GM13976 (cell line): ENCODE measurements at regions not wholly inside any gene's neighbourhood (a gene's known extent, or its start where the extent isn't known, plus 50 kb on each side); places are given as distances from the start of the nearest gene placed in this dataset.
A peak's percentile ranks its signal among the peaks of the same experiment; 100 is the strongest.

Experiments
- DNase-seq: peaks from one replicate; pipeline ENCODE4 v3.0.0; 2012; ENCODE audit warnings: low spot score
- CTCF ChIP-seq: IDR thresholded peaks from 2 replicates; pipeline ENCODE4 v1.5.1; 2012; ENCODE audit warnings: borderline replicate concordance, mild to moderate bottlenecking; ENCODE audit not compliant: insufficient read depth; ENCODE audit errors: extremely low read depth, missing control alignments, control extremely low read depth
- in situ Hi-C: fragments of 300-500 bp; cut with MboI; formaldehyde crosslinking; loops from one replicate; pipeline ENCODE4 v1.12.0; 2022; ENCODE audit warnings: low sequenced_read_pairs, mixed read lengths, inconsistent platforms; ENCODE audit not compliant: unreplicated experiment

DNA sequence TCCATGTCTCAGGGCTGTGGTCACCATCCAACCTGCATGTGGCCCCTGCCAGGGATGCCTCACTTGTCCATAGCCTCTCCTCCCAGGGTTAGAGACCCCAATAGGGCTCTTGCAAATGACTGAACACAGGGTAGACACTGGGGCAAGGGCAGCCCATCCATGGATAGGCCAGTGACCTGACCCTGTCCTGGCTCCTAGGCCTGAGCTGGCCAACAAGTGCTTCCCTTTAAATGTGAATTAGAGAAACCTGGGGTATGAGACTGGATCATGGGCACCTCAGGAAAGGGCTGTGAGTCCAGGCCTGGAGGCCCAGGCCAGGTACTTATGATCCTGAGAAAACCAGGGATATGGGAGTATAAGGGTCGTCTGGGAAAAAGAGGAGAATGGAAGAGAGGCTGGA, 64.5 kb downstream of the COPS8 start:
- in situ Hi-C loops, result no loop called here
- no peak for DNase-seq
- TF ChIP-seq CTCF, result no peak

DNA sequence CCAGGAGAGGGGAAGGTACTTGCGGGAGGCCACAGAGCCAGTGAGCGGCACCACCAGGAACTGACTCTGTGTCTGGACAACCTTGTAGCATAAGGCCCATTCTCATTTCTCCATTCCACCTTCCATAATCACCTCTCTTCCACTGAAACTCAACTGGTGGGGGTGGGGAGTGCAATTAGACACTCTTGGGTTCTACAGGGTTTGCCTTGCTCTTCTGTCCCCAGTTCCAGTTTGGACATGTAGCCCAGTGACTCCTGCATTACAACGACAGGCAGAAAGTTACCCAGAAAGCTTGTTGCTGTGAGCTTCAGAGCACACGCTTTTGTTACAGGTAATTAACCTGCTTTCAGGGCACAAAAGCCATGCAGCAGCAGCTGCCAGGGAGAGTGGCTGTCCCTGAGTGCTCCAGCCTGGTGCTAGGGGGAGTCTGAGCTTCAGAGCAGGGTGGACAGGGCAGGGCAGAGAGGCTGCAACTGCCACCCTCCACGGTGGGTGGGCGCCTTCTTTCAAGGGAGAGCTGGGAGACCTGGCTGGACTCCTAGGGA, 65.2 kb downstream of the COPS8 start:
- no peak for TF ChIP-seq CTCF
- no peak for DNase-seq
- in situ Hi-C loops, result no loop called here

GRCh38 chr2:237152361-237152760, 66.7 kb downstream of the COPS8 start:
- in situ Hi-C loops, result no loop called here
- no peak for TF ChIP-seq CTCF
- no peak for DNase-seq

DNA sequence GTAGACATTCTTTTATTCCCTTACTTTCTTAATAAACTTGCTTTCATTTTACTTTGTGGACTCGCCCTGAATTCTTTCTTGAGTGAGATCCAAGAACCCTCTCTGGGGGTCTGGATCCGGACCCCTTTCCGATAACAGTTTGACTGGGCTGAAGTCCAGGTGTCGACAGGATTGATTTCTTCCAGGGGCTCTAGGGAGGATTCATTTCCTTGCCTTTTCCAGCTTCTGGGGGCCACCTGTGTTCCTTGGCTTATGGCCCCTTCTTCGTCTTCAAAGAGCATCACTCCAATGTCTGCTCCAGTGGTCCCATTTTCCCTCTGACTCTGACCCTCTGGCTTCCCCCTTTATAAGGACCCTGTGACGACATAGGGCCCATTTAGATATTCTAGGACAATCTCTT, 67.5 kb downstream of the COPS8 start:
- no peak for DNase-seq
- TF ChIP-seq CTCF, result no peak
- in situ Hi-C loops, result no loop called here

GRCh38 chr2:237154082-237154638, 68.5 kb downstream of the COPS8 start:
- TF ChIP-seq CTCF, result peak; percentile 59
- in situ Hi-C loops, result no loop called here
- peak; percentile 68 for DNase-seq

- no peak for TF ChIP-seq CTCF
- in situ Hi-C loops, result no loop called here
- DNase-seq, result peak; percentile 53
Observed at GRCh38 chr2:237154884-237155851, 69.5 kb downstream of the COPS8 start.
